Left cardiac atrium (tissue), 4 donors: ENCODE measurements at regions not wholly inside any gene's neighbourhood (a gene's known extent, or its start where the extent isn't known, plus 50 kb on each side); places are given as distances from the start of the nearest gene placed in this dataset.

Source experiments
- ATAC-seq, 2 donors: fragments of 200-7000 bp; cut with Tn5 transposase; one replicate each; pipeline ENCODE4 v1.9.1; 2020; ENCODE audit warnings: mild to moderate bottlenecking in 2 of 2, moderate library complexity in 2 of 2
- DNase-seq: peaks from one replicate; pipeline ENCODE4 v3.0.0-alpha.2; 2020
- intact Hi-C, 2 donors: fragments of 100-400 bp; cut with DNase I; formaldehyde crosslinking; loops; one replicate each; pipeline versions ENCODE4 v1.14.1 to v1.15.1; 2022 to 2023
- donor health status: DM: no; HTN: yes; CAD: no.
- donor health status: DM: no; HTN: yes; CAD: no; lungs with severe emphysema.
- donor health status: DM: yes; HTN: yes; CAD: no.
- donor health status: Dilated cardiomyopathy.

GRCh38 chr2:19846567-19846966 lies 55.2 kb downstream of the TTC32 start:
- no peak for DNase-seq
- no peak for ATAC-seq
- intact Hi-C loops = no loop called here

- ATAC-seq = no peak
- no peak for DNase-seq
- intact Hi-C loops = no loop called here
Measured at GRCh38 chr2:19846030-19846429, 55.8 kb downstream of the TTC32 start.

GRCh38 chr2:19845323-19845920 lies 56.4 kb downstream of the TTC32 start:
- no peak for DNase-seq
- no peak for ATAC-seq
- intact Hi-C loops = no loop called here

GRCh38 chr2:19844750-19845149 lies 57.0 kb downstream of the TTC32 start:
- intact Hi-C loops = no loop called here
- ATAC-seq (no peak), DNase-seq (no peak)

GRCh38 chr2:19843992-19844515 lies 57.7 kb downstream of the TTC32 start:
- intact Hi-C loops = no loop called here
- ATAC-seq = no peak
- DNase-seq = no peak

- intact Hi-C loops = no loop called here
- ATAC-seq (no peak), DNase-seq (no peak)
Measured at GRCh38 chr2:19841918-19842693, 59.7 kb downstream of the TTC32 start.

- no peak for DNase-seq
- intact Hi-C loops = no loop called here
- no peak for ATAC-seq
Measured at GRCh38 chr2:19839438-19839837, 62.3 kb downstream of the TTC32 start.

GRCh38 chr2:19838616-19839015 lies 63.2 kb downstream of the TTC32 start:
- intact Hi-C loops = no loop called here
- DNase-seq (no peak), ATAC-seq (no peak)

- no peak for DNase-seq
- no peak for ATAC-seq
- intact Hi-C loops = no loop called here
Measured at GRCh38 chr2:19837235-19837766, 64.5 kb downstream of the TTC32 start.

GRCh38 chr2:19835781-19836281 lies 66.0 kb downstream of the TTC32 start:
- ATAC-seq (peak; percentile 63 to 92), DNase-seq (no peak)
- intact Hi-C loops = no loop called here

- intact Hi-C loops = no loop called here
- no peak for DNase-seq
Measured at GRCh38 chr2:19833978-19834377, 67.8 kb downstream of the TTC32 start.

GRCh38 chr2:19829672-19830071 lies 72.1 kb downstream of the TTC32 start:
- ATAC-seq (no peak), DNase-seq (no peak)
- intact Hi-C loops = no loop called here

More at GRCh38 chr2:19833978-19834377, 67.8 kb downstream of the TTC32 start:
- ATAC-seq = no peak

GRCh38 chr2:19826874-19827273 lies 74.9 kb downstream of the TTC32 start:
- DNase-seq (no peak), ATAC-seq (no peak)
- intact Hi-C loops = no loop called here

GRCh38 chr2:19823507-19823906 lies 78.3 kb downstream of the TTC32 start:
- no peak for DNase-seq
- intact Hi-C loops = no loop called here
- no peak for ATAC-seq

GRCh38 chr2:19819097-19820065 lies 82.4 kb downstream of the TTC32 start:
- no peak for DNase-seq
- ATAC-seq = peak; percentile 70
- intact Hi-C loops = no loop called here

- ATAC-seq (peak; percentile 20 to 41), DNase-seq (no peak)
- intact Hi-C loops = no loop called here
Measured at GRCh38 chr2:19818543-19818942, 83.2 kb downstream of the TTC32 start.

- DNase-seq (peak; percentile 30), ATAC-seq (peak; percentile 67 to 72)
- intact Hi-C loops = no loop called here
Measured at GRCh38 chr2:19818039-19818438, 83.7 kb downstream of the TTC32 start.

GRCh38 chr2:19815746-19816145 lies 86.0 kb downstream of the TTC32 start:
- ATAC-seq = no peak
- intact Hi-C loops = no loop called here
- DNase-seq = no peak

GRCh38 chr2:19812166-19812565 lies 89.6 kb downstream of the TTC32 start:
- intact Hi-C loops = no loop called here
- no peak for DNase-seq
- ATAC-seq = peak; percentile 63 to 85
